Activated CD4-positive, alpha-beta T cell treated with anti-CD3 and anti-CD28 coated beads for 1 hour (primary cell): ENCODE measurements at regions not wholly inside any gene's neighbourhood (a gene's known extent, or its start where the extent isn't known, plus 50 kb on each side); places are given as distances from the start of the nearest gene placed in this dataset.
"Not testable (repeated sequence)": the region's sequence is repeated elsewhere in the genome, so short reads cannot be mapped to it uniquely, and the experiment has no call there.

Experiments
- DNase-seq: peaks from one replicate; pipeline ENCODE4 v3.0.0-alpha.2; 2020

DNA sequence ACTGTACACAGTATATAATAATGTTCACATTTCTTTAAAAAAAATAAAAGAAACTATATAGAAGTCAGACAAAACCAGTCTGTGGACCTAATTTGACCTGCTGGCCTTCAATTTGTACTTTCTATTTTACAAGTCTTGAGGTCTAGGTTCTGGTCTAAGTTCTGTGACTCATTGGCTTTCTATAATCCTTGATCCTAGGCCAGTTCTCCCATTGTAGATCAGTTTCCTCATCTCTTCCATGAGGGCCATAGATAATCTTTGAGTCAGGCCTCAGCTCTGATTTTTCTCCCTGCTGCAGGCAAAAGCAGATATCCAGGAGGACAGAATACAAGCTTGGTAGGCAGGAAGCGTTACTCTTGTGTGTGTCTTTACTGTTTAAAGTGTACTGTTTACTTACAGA, 603.7 kb upstream of the CAMK1G start:
- DNase-seq = no peak

- DNase-seq = no peak
These were observed 602.9 kb upstream of the CAMK1G start for GRCh38 chr1:208980605-208981004.

- DNase-seq = no peak
These were observed 598.3 kb upstream of the CAMK1G start for GRCh38 chr1:208985231-208985630.

- no peak for DNase-seq
These were observed 594.7 kb upstream of the CAMK1G start for GRCh38 chr1:208988811-208989222.

GRCh38 chr1:208990456-208990855, 593.1 kb upstream of the CAMK1G start:
- no peak for DNase-seq

DNA sequence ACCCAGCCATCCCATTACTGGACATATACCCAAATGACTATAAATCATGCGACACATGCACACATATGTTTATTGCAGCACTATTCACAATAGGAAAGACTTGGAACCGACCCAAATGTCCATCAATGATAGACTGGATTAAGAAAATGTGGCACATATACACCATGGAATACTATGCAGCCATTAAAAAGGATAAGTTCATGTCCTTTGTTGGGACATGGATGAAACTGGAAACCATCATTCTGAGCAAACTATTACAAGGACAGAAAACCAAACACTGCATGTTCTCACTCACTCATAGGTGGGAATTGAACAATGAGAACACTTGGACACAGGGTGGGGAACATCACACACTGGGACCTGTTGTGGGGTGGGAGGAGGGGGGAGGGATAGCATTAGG, 586.5 kb upstream of the CAMK1G start:
- DNase-seq = not testable (repeated sequence)

DNA sequence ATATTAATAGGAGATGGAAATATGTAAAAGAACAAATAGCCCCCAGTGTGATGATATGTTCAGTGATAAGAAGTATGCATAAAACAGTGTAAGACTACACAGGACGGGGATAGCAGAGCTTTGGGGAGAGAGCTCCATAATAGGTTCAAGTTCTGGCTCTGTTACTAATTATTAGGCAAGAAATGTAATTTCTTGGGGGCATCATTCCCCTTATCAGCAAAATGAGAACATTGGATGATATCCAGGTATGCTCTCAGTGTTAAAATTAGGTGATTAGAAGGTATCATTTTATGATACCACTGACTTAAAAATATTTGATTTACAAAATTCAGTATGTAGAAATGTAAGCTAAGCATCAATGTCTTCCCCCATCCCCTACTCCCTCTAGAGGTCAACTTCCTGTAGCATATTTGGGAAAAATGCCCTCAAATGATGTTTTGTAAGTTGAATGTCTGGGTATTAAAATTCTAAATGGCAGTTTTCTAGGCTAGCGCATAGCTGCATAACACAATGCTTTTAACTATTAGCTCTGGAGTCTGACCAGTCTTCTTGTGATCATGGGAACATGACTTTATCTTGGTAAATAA, 585.7 kb upstream of the CAMK1G start:
- DNase-seq = no peak

- no peak for DNase-seq
These were observed 574.9 kb upstream of the CAMK1G start for GRCh38 chr1:209008586-209008985.

- DNase-seq = no peak
These were observed 572.9 kb upstream of the CAMK1G start for GRCh38 chr1:209010475-209011230.

DNA sequence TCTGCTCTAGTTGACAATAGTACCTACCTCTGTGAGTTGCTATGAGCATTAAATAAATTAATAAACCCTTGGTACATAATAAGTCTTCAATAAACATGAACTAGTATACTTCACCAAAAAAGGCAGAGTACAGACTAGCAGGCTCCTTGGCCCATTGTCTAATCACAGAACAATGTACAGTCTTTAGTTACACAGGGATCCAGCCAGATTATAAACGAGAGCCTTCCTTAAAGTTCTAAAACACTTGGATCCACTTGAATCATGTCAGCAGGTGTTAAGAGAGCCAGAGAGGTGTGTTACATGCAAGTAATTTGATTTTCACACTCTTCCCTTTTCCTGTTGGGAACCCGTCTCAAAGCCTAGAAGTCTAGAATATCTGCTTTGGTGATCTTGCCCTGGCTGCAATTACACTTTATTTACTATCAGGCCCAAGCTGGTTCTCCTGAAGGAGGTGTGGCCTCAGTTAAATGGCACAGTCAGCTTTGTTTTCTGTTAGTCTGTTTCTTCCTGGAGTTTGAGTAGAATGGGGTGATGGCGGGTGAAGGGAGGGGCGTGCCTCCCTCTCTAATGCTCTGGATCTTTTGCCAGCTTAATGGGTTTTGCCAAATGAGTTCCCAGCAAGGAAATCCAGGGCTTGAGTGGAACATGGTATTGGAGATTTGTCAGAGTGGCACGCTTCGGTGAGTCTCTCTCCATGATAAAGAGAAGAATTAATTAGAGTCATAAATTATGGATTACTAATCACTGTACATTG, 570.9 kb upstream of the CAMK1G start:
- no peak for DNase-seq

GRCh38 chr1:209015092-209015491, 568.4 kb upstream of the CAMK1G start:
- DNase-seq = no peak

DNA sequence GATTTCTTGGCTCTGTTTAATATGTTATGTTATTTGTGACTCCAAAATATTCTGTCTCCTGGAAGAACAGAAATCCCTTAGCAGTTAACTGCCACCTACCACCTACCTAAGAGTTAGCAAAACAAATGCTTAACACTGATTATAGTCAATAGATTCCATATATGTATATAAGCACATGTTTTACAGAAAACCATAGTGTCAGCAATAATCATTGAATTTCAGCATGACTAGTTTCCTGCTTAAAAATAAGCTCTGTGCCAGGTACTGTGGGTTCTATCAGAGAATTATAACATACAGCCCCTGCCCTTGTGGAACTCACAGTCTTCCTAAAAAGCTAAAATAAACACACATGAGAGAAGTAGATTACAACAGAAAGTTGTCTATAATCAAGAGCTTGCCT, 561.9 kb upstream of the CAMK1G start:
- DNase-seq = no peak

- no peak for DNase-seq
These were observed 559.7 kb upstream of the CAMK1G start for GRCh38 chr1:209023790-209024189.

DNA sequence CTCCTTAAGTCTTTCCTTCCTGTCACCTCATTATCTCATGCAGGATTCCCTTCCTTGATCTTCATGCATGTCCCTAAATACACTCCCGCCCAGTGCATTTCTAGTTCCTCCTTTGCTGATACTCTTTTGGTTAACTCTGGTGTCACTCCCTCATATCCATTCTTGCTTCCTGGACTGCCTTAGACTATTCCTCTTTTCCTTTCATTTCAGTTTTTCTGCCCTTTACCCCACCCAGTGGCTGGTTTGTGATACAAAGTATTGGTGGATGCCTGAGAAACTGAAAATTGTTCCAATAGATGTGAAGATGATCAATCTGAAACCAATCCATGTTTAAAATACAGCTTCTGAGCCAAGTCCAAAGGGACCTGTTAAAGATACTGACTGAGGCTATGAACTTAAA, 553.8 kb upstream of the CAMK1G start:
- no peak for DNase-seq

DNA sequence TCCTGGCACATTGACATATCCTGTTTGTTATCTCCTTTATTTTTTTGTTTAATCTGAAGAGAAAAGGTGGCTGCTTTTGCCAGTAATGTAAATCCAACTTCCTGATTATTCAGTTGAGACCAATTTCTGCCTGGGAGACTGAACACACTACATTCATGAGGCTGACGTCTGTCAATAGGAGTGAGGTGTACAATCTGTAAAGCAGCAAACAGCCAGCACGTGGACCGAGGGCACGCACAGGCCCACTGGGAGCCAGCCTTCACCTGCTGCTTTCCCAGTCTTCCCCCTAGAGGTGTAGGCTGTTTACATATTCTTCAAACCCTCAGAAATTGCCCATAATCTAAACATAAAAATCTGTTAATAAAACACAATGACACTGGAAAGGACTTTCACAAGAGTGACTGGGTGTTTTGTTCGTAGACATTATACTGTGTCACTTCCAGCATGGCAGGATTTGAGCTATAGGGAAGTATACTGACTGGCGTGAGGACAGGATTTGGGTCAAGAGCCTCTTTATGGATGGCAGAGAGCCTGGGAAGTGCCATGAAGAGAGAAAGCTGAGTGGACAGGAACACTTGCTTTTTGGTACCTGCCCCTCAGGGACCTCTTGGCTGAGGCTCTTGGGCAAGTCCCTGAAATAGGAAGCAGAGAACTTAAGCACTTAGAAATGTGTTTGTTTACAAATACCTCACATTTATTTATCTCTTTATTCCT, 552.9 kb upstream of the CAMK1G start:
- DNase-seq = no peak

GRCh38 chr1:209037064-209037463, 546.5 kb upstream of the CAMK1G start:
- no peak for DNase-seq

DNA sequence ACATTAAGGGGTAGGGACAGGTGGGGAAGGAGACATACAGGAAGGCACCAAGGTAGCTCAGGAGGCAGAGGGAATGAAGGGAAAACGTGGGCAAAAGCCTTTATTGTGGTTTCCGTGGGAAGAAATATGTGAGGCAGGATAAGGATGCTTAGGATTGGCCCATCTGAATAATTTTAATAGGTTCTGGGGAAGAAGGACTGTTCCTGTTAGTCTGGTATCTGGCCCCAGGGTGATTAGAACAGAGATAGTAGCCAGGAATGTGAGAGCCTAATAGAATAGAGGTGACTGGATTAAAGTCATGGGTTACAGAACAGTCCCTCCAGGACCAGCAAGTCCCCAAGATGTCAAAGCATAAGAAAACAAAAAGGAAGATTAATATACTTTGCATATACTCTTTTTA, 545.2 kb upstream of the CAMK1G start:
- DNase-seq = no peak

DNA sequence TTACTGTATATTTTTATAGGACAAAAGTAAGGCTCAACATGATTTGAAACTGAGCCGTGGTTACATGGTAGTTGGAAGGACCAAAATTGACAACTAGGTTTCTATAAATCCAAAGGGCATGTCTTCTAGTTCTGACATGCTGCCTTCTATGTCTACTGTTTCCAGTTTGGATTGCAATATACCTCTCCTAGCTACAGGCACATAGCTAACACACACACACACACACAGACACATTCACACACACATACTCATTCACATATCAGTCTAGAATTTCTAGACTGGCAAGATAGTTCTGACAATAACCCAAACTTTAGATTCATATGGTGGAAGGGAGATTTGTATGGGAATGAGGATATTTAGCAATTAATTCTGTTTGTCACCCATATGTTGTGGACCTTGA, 544.8 kb upstream of the CAMK1G start:
- no peak for DNase-seq

GRCh38 chr1:209040351-209040750, 543.2 kb upstream of the CAMK1G start:
- DNase-seq = no peak

DNA sequence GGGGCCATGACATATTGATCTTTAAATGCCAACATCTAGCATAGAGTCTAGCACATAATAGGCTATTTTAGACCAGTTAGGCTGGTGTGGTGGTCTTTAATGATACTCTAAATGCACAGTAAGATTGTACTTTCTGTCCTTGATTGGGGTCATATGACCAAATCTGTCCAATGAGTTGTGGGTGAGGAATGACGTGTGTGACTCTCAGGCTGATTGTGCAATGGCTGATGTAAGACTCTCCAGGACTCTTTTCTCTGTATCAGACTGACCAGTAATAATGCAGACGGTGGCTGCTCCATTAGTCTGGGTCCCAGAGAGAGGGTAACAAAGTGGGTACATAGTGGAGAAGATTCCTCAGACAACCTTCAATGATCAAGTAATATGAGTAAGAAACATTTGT, 541.6 kb upstream of the CAMK1G start:
- no peak for DNase-seq

DNA sequence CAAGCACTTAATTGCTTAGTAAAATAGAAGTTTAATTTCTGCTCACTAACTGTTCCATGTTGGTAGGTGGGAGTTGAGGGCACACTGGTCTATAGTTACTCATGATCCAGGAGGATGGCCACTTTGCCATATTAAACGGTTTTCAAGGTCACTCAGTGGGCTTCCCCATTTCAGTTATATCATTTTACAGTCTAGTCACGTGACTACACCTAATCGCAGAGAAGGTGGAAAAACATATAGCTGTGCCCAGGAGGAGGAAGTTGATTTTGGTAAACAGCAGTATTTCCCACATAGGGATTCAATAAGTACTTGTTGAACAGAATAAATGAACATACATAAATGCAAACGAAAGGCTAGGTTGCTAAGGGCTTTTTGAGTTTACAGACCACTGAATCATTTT, 541.1 kb upstream of the CAMK1G start:
- no peak for DNase-seq

DNA sequence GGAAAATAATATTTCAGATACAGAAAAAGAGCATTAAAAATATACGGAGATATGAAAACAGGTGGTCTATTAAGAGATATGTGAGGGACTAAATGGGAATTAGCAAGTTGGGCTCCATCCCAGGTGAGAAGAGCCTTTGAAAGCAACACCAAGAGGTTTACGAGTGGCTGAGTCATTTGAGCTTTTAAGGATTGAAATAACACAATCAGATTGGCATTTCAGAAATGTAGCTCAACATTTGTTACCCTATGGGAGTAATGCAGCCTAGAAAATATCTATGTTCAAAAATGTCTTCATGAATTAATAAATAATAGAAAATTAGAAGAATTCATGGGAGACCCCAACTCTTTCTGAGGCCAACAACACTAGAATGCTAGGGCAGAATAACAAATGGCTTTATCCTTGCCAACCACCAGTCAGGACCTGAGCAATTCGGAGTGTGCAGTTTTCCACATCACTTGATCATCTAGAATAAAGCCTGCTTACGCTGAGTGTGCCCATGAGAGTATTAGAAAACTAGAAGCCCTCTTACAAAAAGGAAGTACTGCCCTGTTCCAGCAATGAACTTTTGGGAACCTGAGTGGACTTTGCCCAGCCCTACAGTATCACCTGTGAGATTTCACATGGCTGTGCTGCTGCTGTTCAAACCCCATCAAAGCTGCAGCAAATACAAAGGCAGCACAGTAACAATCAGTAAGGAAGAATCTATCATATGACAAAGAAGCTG, 538.0 kb upstream of the CAMK1G start:
- DNase-seq = no peak

DNA sequence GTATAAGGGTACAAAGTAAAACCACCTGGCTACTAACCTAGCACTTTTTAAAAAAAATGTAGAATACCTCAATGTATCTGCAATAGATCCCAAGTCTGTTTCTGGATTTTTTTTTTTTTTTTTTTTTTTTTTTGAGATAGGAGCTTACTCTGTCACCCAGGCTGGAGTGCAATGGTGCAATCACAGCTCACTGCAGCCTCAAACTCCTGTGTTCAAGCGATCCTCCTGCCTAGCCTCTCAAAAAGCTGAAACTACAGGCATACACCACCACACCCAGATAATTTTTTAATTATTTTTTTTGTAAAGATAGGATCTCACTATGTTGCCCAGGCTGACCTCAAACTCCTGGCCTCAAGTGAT, 537.5 kb upstream of the CAMK1G start:
- DNase-seq = no peak
